Gastroesophageal sphincter (tissue), 3 donors: ENCODE measurements at regions not wholly inside any gene's neighbourhood (a gene's known extent, or its start where the extent isn't known, plus 50 kb on each side); places are given as distances from the start of the nearest gene placed in this dataset.

ENCODE experiments used
- POLR2A ChIP-seq, 2 donors: fragments of 450-650 bp; IDR thresholded peaks; one replicate each; pipeline ENCODE4 v1.6.1; 2017; ENCODE audit warnings: antibody characterized with exemption in 2 of 2, mild to moderate bottlenecking in 2 of 2, moderate library complexity in 1 of 2
- POLR2AphosphoS5 ChIP-seq: sonication (generic); formaldehyde crosslinking; IDR thresholded peaks from one replicate; pipeline ENCODE4 v1.6.1; 2017; ENCODE audit warnings: antibody characterized with exemption
- TF ChIP-seq, protein P1 (sequence below), 4 experiments: fragments of 200-600 bp in 2 of 4; fragments of 450-650 bp in 2 of 4; sonication (generic) in 1 of 4; IDR thresholded peaks; one replicate each; pipeline ENCODE4 v1.5.1; 2017 to 2019; ENCODE audit warnings: antibody characterized with exemption in 4 of 4, mild to moderate bottlenecking in 2 of 4, moderate library complexity in 2 of 4

DNA sequence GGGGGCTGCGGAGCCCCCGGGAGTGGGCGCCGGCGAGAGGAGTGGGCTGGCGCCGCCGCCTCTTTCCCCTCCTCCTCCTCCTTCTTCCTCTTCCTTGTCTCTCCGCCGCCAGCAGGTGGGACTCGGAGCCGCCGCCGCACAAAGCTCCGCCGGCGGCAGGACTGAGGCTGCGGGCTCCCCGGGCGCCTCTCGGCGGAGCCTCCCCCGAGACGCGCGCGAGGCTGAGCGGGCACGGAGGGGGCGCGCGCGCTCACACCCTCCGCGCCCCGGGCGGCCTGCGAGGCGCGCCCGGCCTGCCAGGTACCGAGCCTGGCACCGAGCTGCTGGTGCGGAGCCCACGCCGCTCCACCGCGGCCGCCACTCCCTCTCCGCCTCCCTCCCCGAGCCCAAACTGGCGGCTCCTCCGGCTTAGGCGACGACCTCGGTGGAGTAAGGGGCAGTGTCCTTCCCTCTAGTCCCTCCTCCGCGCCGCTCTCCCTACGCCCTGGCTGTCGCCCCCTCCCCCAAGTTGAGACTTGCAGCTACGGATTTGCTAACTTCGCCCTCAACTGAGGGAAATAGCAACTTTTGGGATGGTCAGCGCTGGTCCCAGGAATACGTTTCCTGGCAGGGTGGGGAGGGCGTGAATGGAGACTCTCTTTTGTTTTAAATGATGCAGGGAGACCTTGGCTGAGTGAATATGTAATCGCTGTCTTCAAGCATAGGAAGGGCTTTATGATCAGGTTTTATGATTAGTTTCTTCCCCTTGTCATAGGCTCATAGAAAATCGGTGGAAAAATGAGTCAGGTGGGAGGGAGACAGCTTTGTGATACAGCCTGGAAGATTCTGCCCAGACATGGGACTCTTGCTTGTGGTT, 199.5 kb upstream of the CAND1 start:
- TF ChIP-seq POLR2AphosphoS5, result no peak
- TF ChIP-seq, protein P1, sequence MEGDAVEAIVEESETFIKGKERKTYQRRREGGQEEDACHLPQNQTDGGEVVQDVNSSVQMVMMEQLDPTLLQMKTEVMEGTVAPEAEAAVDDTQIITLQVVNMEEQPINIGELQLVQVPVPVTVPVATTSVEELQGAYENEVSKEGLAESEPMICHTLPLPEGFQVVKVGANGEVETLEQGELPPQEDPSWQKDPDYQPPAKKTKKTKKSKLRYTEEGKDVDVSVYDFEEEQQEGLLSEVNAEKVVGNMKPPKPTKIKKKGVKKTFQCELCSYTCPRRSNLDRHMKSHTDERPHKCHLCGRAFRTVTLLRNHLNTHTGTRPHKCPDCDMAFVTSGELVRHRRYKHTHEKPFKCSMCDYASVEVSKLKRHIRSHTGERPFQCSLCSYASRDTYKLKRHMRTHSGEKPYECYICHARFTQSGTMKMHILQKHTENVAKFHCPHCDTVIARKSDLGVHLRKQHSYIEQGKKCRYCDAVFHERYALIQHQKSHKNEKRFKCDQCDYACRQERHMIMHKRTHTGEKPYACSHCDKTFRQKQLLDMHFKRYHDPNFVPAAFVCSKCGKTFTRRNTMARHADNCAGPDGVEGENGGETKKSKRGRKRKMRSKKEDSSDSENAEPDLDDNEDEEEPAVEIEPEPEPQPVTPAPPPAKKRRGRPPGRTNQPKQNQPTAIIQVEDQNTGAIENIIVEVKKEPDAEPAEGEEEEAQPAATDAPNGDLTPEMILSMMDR (IDR thresholded peaks at IDR 0.05), result peak in 3 of 4 experiments; percentile 32 to 42 (median 37)
- peak in 1 of 2 donors; percentile 13 for TF ChIP-seq POLR2A (IDR thresholded peaks at IDR 0.05)
